Retinal pigment epithelial cell (primary cell): ENCODE measurements at regions not wholly inside any gene's neighbourhood (a gene's known extent, or its start where the extent isn't known, plus 50 kb on each side); places are given as distances from the start of the nearest gene placed in this dataset.

Experiments
- DNase-seq: peaks from one replicate; pipeline ENCODE4 v3.0.0-alpha.2; 2010; ENCODE audit warnings: low read depth
- H3K4me3 ChIP-seq: 2 replicates; pipeline ENCODE4 v1.5.1; 2011; ENCODE audit warnings: mild to moderate bottlenecking, low read length, control low read depth, moderate library complexity
- TF ChIP-seq, protein P1 (sequence below): conservative IDR thresholded peaks from 2 replicates; pipeline ENCODE4 v1.5.1; 2011; ENCODE audit warnings: low read depth, low read length, control low read depth, inconsistent platforms

GRCh38 chr6:43850314-43851203 lies 80.5 kb downstream of the VEGFA start:
- TF ChIP-seq, protein P1, sequence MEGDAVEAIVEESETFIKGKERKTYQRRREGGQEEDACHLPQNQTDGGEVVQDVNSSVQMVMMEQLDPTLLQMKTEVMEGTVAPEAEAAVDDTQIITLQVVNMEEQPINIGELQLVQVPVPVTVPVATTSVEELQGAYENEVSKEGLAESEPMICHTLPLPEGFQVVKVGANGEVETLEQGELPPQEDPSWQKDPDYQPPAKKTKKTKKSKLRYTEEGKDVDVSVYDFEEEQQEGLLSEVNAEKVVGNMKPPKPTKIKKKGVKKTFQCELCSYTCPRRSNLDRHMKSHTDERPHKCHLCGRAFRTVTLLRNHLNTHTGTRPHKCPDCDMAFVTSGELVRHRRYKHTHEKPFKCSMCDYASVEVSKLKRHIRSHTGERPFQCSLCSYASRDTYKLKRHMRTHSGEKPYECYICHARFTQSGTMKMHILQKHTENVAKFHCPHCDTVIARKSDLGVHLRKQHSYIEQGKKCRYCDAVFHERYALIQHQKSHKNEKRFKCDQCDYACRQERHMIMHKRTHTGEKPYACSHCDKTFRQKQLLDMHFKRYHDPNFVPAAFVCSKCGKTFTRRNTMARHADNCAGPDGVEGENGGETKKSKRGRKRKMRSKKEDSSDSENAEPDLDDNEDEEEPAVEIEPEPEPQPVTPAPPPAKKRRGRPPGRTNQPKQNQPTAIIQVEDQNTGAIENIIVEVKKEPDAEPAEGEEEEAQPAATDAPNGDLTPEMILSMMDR = no peak
- no peak overlapping the region for H3K4me3 ChIP-seq
- DNase-seq = no peak

- TF ChIP-seq, protein P1 = no peak
- no peak for DNase-seq
- H3K4me3 ChIP-seq = no peak overlapping the region
Measured at GRCh38 chr6:43849844-43850243, 79.8 kb downstream of the VEGFA start.

GRCh38 chr6:43848671-43849391 lies 78.8 kb downstream of the VEGFA start:
- no peak overlapping the region for H3K4me3 ChIP-seq
- TF ChIP-seq, protein P1 = no peak
- no peak for DNase-seq

DNA sequence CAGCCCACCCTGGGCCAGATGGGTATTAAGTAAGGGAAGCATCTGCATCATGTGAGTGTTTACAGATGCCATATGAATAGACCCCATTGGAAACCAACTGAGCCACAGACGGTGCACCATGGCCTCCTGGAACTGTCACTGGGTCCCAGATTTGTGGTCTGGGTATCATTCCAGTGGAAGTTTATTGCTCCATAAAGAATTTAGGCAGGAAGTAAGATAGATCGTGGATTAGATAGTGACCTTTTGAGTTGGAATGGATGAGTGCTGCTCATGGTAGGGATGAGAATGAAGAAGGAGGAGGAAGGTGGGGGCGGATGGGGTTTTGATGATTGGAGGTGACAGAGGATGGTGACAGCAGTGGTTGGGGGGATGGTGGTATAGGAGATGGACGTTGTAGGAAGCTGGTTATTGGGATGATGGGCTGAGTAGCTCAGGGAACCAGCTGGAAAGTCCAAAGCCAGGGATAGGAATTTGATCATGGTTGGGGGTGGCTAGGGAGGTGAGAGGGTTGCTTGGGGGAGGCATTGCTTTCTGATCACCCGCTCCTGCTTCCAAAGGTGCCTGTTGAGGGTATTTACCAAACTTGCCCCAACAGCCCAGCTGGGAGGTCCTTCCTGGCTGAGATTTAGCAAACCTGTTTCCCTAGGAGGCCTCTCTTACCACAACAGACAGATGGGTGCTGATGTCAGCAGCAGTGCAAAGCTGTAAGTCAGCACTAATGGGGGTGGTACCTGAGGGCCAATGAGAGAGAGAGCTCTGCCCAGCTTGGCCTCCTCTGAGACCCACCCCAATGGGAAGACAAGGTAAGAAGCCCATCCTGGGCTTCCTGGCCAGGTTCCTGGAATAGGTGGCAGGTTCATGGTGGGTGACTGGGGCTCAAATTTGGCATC lies 78.0 kb downstream of the VEGFA start:
- no peak for DNase-seq
- H3K4me3 ChIP-seq = no peak overlapping the region
- TF ChIP-seq, protein P1 = no peak

DNA sequence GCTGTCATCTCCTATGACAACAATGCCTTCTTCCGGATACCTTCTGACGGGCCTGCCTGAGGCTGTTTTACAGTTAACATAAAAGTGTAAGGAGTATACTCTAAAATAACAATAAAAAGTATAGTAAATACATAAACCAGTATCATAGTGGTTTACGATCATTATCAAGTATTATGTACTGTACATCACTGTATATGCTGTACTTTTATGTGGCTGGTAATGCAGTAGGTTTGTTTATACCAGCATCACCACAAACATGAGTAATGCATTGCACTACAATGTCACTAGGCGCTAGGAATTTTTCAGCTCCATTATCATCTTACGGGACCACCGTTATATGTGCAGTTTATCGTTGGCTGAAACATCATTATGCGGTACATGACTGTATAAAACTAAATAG lies 76.5 kb downstream of the VEGFA start:
- no peak overlapping the region for H3K4me3 ChIP-seq
- TF ChIP-seq, protein P1 = no peak
- DNase-seq = no peak

DNA sequence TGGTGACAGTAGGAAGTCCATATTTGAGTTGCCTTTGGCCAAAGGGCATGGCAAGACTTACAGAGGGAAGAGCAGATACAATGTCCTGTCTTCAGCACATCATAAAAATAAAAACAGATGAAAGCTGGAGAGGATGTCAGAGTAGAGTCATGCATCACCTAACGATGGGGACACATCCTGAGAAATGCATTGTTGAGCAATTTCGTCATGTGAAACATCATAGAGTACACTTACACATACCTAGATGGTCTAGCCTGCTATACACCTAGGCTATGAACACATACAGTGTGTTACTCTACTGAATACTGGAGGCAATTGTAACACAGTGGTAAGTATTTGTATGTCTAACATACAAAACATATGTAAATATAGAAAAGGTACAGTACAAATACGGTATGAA lies 75.6 kb downstream of the VEGFA start:
- DNase-seq = no peak
- TF ChIP-seq, protein P1 = no peak
- no peak overlapping the region for H3K4me3 ChIP-seq
